Neural progenitor cell (in vitro differentiated cells): ENCODE measurements at regions not wholly inside any gene's neighbourhood (a gene's known extent, or its start where the extent isn't known, plus 50 kb on each side); places are given as distances from the start of the nearest gene placed in this dataset.

Source experiments
- EZH2 ChIP-seq: fragments of 200-600 bp; sonication (generic); IDR thresholded peaks from 2 replicates; pipeline ENCODE4 v1.6.1; 2017; ENCODE audit warnings: antibody characterized with exemption, mild to moderate bottlenecking, moderate library complexity
- EZH2phosphoT487 ChIP-seq: fragments of 200-600 bp; sonication (generic); IDR thresholded peaks from 2 replicates; pipeline ENCODE4 v1.6.1; 2017; ENCODE audit warnings: antibody characterized with exemption

GRCh38 chr6:15160812-15161211 lies 85.1 kb upstream of the JARID2 start:
- TF ChIP-seq EZH2 (no peak), EZH2phosphoT487 (no peak)
